ENCODE measurements at regions not wholly inside any gene's neighbourhood (a gene's known extent, or its start where the extent isn't known, plus 50 kb on each side); places are given as distances from the start of the nearest gene placed in this dataset.

- no peak for TF ChIP-seq CTCF (IDR thresholded peaks at IDR 0.05)
- Mint-ChIP-seq H3K4me3 (no peak overlapping the region), H3K9me3 (peaks cover 3% of the 10 kb centered on the region; the same call in 1 of the 2 replicates), H3K4me1 (ENCODE audit: low read depth) (no peaks in the 10 kb centered on the region), H3K27me3 (ENCODE audit: insufficient read depth) (no peaks in the 10 kb centered on the region; the same call in 1 of the 2 replicates), H3K36me3 (ENCODE audit: low read depth) (no peaks in the 10 kb centered on the region), H3K27ac (no peak overlapping the region)
- no peak for DNase-seq
Measured at GRCh38 chr5:124796495-124796894, 50.1 kb upstream of the ZNF608 start.

GRCh38 chr5:124797665-124798087, 51.2 kb upstream of the ZNF608 start:
- Mint-ChIP-seq H3K4me3 (no peak overlapping the region), H3K27me3 (ENCODE audit: insufficient read depth) (peaks cover 4% of the 10 kb centered on the region), H3K27ac (no peak overlapping the region), H3K9me3 (peaks cover 3% of the 10 kb centered on the region; the same call in 1 of the 2 replicates), H3K36me3 (ENCODE audit: low read depth) (no peaks in the 10 kb centered on the region), H3K4me1 (ENCODE audit: low read depth) (no peaks in the 10 kb centered on the region)
- no peak for DNase-seq
- no peak for TF ChIP-seq CTCF (IDR thresholded peaks at IDR 0.05)

GRCh38 chr5:124798890-124799289, 52.5 kb upstream of the ZNF608 start:
- H3K27me3 Mint-ChIP-seq (ENCODE audit: insufficient read depth): peaks cover 4% of the 10 kb centered on the region
- TF ChIP-seq CTCF (IDR thresholded peaks at IDR 0.05): no peak
- H3K27ac Mint-ChIP-seq: no peak overlapping the region
- DNase-seq: no peak
- H3K4me1 Mint-ChIP-seq (ENCODE audit: low read depth): no peaks in the 10 kb centered on the region
- no peak overlapping the region for H3K4me3 Mint-ChIP-seq
- H3K36me3 Mint-ChIP-seq (ENCODE audit: low read depth): no peaks in the 10 kb centered on the region
- H3K9me3 Mint-ChIP-seq: peaks cover 3% of the 10 kb centered on the region; the same call in 1 of the 2 replicates

- TF ChIP-seq CTCF (IDR thresholded peaks at IDR 0.05): no peak
- Mint-ChIP-seq H3K9me3 (peaks cover 7% of the 10 kb centered on the region), H3K27me3 (ENCODE audit: insufficient read depth) (peaks cover 4% of the 10 kb centered on the region), H3K4me1 (ENCODE audit: low read depth) (no peaks in the 10 kb centered on the region), H3K27ac (no peak overlapping the region), H3K4me3 (no peak overlapping the region), H3K36me3 (ENCODE audit: low read depth) (no peaks in the 10 kb centered on the region)
- no peak for DNase-seq
Measured at GRCh38 chr5:124801551-124801950, 55.1 kb upstream of the ZNF608 start.

- Mint-ChIP-seq H3K36me3 (ENCODE audit: low read depth) (no peaks in the 10 kb centered on the region), H3K4me3 (no peak overlapping the region), H3K9me3 (peaks cover 7% of the 10 kb centered on the region), H3K27ac (no peak overlapping the region), H3K4me1 (ENCODE audit: low read depth) (no peaks in the 10 kb centered on the region), H3K27me3 (ENCODE audit: insufficient read depth) (peaks cover 4% of the 10 kb centered on the region; the same call in 1 of the 2 replicates)
- TF ChIP-seq CTCF (IDR thresholded peaks at IDR 0.05): no peak
- no peak for DNase-seq
Measured at GRCh38 chr5:124803617-124804323, 57.3 kb upstream of the ZNF608 start.

Measured in HFFc6 (cell line).